ENCODE measurements at regions not wholly inside any gene's neighbourhood (a gene's known extent, or its start where the extent isn't known, plus 50 kb on each side); places are given as distances from the start of the nearest gene placed in this dataset.
A peak's percentile ranks its signal among the peaks of the same experiment; 100 is the strongest.

DNA sequence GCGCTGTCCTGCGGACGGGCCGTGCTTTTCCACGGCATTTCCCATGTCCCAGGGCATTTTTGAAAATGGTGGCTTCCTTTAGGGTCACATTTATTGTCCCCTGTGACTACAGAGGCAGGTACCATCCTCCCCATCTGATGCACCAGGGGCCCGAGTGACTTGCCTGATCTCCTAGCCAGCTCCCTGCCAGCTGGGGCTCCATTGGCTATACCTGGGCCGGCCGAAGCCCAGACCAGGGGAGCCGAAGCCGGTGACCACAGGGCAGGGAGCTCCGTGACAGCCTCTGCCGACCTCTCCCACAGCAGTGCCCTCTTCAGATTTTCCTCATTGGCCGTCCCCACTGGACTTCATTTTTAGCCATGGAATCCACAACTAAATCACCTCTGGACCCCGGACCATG, 170.6 kb downstream of the RBFOX3 start:
- DNase-seq, result no peak

DNA sequence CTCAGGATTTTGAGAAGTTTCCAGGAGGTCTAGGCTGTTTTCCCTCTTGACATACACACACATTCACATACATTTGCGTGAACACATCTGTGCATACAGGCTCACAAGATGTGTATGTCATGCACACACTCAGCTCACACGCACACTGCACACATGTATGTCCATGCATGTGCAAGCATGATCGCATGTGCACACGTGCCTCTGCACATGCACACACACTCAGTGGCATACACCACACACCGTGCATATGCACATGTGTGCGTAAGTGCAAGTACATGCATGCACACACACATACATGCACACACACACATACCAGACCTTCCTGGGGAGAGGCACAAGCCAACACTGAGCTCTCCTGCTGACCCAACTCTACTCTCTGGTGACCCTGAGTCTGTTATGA, 171.4 kb downstream of the RBFOX3 start:
- DNase-seq, result no peak

DNA sequence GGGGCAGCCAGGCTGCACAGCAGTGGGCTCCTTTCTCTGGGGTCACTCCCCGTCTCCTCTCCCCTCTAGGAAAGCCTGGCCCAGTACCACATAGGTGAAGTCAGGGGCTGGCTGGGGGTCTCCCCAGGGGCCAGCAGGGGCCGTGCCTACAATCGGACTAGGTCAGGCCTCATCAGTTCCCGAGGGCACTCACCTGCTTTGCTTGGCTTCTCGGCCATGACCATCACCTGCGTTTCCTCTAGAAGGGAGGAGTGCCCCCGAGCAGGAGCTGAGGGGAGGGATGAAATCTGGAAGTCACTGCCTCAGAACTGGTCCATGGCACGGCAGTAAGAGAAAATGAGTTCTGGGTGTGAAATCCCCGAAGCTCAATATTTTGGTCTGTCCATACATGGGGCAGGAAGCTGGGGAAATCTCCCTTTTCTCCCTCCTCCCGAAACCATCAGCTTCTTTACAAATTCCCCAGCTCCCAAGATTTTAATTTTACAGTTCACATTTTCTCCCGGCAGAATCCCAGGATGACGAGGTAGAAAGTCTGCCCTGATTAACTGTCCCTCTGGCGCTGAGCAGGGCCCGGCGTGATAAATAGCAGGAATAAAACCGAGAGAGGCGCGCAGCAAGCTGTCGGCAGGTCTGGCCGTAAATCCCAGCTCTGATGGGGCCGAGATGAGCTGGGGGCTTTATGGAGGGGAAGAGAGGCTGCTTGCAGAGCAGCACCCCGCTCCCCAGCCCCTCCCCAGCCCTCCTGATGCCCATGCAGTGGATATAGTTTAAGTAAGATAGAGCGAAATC, 172.1 kb downstream of the RBFOX3 start:
- DNase-seq, result no peak

DNA sequence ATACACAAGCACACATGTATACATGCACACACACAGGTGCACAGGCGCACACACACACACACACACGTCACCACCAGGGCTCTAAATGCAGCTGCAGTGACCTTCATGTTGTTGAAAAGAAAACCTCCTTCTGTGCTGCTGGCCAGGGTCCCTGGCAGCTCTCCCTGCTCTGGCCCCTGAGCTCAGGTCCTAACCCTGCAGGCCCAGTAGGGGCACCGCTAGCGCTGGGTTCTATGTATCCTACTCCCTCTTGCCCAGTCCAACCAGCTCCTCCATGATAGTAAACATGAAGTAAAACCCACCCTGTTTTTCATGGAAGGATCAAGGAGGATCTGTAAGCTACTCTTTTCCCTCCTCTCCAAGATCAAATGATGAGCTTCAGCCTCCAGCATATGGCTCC, 172.8 kb downstream of the RBFOX3 start:
- no peak for DNase-seq

DNA sequence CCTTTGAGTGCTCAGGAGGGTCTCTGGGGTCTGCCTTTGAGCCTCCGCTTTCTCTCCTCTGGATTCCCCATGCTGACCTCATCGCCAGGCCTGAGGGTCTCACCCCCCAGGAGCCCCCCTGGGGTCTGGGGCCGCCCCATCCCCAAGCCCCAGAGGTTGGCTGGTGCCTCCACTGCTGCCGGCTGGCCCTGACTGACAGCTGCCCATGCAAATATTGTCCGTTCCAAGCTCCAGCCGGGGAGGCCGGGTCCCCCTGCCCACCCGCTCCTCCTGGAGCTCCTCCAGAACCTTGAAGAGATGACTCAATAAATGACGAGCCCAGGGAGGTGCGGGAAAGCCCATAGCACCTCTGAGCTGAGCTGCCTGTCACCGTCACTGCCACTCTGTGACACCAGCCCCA, 173.8 kb downstream of the RBFOX3 start:
- DNase-seq, result no peak

DNA sequence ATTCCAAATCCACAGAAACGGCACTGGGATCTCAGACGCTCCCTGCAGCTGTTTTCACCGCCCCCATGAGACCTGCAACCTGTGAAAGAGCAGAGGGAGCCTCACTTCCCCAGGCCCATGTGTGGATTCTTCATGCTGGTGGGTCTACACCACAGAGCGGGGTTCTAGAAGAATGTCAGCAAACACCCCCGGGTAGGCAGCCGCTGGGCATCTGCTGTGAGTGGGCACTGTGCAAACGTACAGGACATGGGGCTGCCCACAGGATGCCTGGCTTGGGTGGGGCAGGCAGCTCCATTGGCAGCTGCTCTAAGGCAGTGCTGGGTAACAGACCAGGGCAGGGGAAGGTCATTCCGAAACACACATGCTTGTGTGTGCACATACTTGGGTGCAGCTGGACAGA, 174.9 kb downstream of the RBFOX3 start:
- no peak for DNase-seq

DNA sequence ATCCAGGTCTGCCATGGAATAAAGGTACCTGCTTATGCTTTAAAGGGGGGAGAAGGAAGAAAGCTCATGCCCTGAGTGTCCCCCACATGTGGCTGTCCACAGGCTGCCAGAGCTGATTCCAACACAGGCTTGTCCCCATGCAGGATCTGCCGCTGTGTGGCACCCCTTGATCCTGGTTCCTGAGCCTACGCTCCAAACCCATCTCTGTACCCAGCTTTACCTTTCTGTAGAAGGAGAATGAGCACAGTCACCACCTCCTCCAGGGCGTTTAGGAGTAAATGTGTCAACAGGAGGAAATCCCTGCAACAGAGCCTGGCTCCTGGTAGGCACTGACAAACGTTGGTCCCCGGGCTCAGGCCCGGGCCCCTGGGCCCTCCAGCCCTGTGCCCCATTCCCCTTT, 175.6 kb downstream of the RBFOX3 start:
- DNase-seq, result no peak

DNA sequence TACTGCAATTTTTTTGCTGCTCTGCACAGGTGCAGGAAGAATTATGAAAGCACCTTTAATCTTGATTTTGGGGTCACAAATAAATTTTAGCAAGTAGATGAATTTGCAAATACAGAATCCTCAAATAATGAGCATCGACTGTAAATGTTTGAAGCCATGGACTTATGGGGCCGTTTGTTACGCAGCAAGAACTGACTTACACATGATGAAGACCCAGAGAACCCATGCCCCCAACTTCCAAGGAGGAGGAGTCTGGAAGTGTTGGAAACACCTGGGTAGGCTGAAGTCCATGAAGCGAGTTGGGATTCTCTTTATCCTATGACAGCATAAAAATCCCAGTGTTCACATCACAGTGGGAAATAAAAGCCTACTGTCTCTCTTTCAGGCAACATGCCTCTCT, 176.6 kb downstream of the RBFOX3 start:
- no peak for DNase-seq

DNA sequence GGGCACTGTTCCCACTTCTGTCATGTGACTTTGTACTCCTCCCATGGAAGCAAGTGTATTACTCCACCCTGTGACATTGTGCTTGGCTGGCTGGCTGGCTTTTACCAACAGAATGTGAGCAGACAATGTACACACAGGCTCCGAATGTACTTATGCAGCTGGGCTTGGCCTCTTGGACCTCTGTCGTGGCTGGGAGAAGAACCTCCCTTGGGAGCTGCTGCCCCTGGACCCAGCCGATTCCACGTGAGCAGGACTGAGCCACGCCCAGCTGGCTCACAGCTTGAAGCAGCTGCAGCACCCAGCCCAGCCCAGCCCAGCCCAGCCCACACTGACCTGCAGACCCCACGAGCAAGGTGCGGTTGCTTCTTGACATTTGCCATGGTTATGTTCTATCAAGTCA, 177.5 kb downstream of the RBFOX3 start:
- no peak for DNase-seq

DNA sequence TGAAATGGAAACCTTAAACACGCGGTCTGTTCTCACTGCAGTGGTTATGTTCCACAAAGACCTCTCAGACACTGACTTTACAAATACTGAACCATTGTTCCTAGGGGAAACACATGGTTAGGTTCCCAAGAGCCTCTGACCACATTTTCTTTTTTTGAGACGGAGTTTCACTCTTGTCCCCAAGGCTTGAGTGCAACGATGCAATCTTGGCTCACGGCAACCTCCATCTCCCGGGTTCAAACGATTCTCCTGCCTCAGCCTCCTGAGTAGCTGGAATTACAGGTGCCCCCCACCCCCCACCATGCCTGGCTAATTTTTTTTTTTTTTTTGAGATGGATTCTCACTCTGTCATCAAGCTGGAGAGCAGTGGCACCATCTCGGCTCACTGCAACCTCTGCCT, 179.7 kb downstream of the RBFOX3 start:
- no peak for DNase-seq

DNA sequence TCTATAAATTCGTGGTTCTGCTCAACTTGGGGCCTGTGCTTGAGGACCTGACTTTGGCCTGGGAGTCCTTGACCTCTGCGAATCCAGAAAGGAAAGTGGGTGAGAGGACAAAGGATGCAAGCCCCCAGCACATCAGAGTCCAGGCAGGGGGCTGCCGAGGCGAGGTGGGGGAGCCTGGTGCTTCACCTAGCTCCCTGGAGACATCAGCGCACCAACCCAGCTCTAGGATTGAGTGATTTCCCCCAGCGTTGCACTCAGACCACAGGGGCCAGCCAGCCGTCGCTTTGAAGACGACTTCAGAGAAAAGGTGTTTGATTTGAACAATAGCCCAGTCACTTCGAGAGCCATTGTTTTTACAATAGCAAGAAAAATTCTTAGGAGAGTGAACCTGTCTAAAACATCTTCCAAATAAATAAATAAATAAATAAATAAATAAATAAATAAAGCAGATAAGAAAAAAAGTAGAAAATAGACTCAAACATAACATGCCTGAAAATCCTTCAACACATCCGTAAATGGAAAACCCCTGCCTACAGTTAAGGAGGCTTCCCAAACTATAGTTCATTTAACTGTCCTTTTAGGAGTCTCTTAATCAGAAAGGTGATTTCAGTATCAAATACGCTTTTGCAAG, 180.9 kb downstream of the RBFOX3 start:
- no peak for DNase-seq

DNA sequence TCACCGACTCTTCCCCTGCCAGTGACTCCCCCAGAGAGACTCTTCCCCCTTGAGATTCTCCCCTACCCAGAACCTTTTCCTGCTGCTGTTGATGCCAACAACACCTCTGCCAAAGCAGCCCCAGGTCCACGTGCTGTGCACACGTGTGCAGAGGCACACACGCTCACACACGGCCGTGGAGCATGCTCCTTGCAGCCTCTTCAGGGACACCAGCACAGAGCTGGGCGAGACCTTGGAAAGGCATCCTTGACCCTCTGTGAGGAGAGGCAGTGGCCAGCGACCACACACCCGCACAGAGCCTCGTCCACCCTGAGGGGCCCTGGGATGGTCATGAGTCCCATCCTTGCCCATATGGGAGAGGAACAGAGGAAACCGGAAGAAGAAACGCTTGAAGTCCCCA, 181.9 kb downstream of the RBFOX3 start:
- no peak for DNase-seq

DNA sequence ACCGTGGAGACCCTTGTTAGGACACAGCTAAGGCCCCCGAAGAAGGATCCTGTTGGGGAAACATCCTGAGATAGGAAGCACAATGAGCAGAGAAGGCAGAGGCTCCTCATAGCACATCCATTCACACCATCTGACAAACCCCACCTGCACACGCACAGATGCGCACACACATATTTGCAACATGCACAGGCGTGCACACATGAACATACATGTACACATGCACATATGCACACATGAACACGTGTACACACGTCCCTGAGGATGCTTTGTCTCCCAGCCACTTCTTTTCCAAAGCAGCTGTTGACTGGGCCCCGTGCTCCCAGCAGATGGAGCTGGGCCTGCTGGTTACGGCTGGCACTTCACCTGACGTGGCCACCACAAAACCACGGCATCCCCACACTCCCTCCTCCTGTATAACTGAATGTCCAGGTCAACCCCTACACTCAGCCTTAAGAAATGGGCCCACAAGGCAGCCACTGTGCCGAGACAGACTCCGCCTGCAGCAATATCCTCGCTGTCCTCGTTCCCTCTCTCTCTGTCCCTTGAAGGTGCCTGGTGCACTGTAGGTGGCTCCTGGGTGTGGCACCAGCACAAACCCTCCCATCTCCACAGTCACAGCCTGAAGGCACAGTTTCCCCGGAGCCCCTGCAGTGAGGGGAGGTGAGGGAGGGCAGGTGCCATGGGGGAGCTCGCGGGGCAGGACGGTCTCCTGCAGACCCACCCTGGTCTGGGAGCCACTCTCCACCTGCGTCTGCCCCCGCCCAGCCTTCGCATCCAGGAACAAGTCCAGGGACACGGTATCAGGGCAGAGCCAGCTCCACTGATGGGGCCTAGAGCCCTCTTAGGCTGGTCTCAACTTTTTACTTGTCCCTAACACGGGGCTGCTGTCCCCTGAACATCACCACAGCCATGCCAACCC, 183.0 kb downstream of the RBFOX3 start:
- no peak for DNase-seq

DNA sequence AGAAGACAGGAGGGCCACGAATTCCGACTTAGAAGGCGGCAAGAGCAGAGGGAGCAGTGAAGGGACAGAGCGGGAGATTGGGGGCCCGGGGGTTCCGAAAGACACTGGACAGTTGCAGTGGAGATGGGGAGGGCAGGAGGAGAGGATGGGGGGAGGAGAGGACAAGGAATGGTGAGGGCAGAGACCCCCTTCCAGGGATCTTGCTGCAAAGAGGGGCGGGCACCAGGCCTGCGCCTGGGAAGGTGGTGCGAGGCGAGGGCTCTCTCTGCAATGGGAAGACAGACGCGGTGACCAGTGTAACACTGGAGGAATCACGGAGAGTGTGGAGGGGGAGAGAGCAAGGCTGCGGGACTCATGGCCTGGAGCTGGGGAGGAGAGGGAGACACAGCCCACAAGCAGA, 185.2 kb downstream of the RBFOX3 start:
- no peak for DNase-seq

DNA sequence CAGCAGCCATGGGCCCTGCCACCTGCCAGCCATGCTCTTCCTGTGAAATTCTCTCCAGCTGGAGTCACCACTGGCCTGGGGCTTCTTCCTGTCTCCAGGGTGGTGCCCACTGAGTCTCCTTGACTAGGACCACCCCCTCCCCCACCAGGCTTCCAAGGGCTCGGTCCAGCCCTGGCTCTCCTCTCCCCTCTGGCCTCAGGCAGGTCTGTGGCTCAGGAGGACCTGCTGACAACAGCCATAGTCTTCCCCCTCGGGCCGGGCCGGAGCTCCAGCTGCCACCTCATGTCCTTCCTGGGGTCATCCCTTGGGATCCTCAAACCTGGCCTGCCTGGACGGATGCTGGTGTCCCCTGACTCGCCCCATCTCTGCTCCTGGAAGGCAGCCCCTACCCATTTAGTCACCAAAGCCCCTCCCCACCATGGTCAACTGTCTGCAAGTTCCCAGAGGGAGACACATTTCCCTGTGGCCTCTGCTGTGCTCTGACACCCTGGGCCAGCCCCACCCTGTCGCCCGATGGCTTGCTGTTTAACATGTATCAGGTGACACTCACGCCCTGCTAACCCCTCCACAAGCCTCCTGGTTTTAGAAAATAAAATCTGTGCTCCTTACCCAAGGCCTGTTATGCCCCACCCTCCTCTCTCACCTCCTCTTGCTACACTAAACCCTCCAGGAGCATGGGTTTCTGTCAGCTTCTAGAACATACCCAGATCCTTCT, 186.2 kb downstream of the RBFOX3 start:
- DNase-seq, result no peak

DNA sequence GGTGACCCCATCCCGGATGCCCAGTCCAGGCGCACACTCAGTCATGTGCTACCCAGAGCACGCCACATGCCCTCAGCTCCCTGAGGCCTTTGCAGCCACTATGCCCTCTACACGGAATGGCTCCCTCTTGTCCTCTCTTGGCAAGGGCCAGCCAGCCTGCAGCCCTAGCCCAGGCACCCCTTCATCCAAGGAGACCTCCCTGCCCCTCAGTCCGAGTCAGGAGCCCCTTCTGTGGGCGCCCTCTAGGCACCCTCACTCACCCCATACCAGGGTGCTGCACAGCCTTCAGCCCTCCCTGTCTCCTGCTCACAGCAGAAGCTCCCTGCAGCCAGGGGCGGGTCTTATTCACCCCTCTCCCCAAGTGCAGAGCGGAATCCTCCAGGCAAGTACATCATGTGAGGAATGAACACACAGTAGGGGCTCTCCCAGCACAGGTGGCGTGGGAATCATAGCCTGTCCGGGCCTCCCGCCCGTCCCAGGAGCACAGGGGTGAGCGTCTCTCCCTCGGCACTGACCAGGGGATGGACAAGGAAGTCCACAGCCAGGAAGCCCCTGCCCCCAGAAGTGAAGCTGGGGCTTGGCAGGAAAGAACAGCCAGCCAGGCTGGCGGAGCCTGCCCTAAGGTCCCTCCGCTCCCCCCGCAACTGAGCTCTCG, 186.9 kb downstream of the RBFOX3 start:
- DNase-seq, result no peak

DNA sequence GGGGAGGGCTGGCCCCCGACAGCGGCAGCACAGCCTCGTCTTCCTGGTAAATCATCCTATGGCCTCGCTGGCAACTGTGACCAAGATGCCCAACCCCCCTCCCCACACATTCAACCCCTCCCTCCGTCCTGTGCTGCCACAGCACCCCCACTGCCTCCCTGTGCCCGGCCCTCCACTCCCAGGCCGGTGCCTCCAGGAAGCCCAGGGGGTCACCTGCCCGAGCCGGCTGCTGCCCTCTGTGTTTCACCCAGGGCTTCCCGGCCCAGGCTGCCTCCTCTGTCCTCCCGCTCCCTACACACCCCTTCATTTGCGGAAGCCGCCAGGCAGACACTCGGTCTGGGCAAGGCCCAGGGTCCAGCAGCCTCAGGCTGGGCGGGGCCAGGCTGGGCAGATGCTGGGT, 188.6 kb downstream of the RBFOX3 start:
- no peak for DNase-seq

DNA sequence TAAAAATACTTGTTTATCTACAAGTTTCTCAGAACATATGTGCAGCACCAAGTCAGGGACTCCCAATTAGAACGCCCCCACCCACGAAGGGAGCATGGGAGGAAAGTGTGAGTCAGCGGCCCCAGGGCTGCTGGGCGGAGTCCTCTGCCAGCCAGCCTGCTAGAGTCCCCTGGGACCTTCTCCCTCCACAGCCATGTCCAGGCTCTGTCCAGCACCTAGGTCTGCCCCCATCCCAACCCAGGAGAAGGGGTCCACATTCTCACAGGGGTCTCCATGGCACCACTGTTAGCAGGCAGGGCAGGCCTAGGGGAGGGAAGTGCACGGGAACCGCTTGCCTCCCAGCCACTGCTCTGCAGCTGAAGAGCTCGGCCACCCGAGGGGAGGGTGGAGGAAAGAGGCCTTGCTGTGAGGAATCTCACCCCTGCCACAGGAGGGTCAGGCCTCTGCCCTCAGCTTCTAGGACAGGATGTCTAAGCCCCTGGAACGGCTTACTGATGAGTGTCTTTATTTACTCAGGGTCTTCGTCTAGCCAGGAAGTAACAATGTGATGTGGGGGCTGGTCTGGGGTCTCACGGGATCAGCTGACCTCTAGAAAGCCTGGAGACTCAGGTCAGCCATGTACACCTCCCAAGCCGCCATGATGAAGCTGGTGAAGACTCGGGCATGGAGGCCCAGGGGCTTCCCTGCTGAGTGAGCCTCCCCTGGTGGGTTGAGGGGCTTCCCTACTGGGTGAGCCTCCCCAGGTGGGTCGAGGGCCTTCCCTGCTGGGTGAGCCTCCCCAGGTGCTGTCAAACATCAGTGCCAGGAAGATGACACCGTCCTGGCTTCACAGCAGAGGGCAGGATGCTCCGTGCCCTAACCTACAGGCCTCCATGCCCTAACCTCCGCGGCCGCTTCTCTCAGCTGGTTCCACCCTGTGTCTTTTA, 190.3 kb downstream of the RBFOX3 start:
- DNase-seq, result peak; percentile 38

DNA sequence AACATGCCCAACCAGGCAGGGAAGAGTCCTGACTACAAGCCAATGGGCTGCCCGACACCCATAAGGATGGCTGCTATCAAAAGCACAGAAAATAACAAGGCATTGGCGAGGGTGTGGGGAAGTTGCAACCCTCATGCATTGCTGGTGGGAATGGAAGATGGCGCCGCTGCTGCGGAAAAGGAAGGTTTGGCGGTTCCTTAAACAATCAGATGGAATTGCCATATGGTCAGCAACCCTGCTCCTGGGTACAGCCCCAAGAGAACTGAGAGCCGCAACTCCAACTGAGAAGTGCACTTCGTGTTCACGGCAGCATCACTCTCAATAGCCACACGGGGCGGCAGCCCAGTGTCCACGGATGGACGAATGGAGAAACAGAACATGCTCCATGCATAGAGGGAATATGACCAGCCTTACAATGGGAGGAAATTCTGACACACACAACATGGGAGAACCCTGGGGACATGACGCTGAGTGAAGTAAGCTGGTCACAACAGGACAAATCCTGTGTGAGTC, 193.3 kb downstream of the RBFOX3 start:
- DNase-seq, result no peak

DNA sequence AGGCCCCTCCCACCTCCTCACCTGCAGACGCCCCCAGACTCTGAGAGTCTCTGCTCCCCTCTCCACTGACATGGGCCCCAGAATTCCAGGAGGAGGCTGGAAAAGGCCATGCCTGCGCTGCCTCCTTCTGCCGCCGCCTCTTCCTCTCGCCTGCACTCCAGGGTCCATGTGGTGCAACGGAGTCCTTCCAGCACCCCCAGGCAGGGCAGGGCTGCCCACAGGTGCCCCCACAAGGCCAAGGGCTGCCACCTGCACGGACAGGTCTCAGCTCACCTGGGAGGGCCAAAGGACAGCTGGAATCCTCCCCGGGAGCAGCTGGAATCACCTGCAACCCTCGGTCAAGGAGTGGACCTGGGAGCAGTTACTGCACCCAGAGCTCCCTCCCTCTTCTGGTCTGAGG, 194.9 kb downstream of the RBFOX3 start:
- no peak for DNase-seq

DNA sequence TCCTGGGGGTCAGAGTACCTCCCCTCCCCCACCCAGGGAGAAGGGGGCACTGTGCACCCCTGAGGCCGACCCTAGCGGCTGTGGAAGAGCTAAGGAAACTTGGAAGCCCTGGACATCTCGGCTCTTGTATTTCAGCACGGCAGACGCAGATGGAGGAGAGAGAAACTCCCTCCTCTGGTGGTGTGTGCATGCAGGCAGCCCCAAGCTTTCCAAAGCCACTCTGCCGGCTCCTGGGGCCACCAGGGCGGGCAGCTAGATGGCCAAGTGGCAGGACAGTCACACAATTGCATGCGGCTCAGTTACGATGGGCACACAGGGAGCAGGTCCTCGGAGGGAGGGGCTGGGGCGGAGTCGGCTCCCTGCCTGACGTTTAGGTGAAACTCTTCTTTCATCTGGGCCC, 195.5 kb downstream of the RBFOX3 start:
- DNase-seq, result no peak
